GM12874 (cell line): ENCODE measurements at regions not wholly inside any gene's neighbourhood (a gene's known extent, or its start where the extent isn't known, plus 50 kb on each side); places are given as distances from the start of the nearest gene placed in this dataset.

Experiments
- CTCF ChIP-seq: IDR thresholded peaks from 2 replicates; pipeline ENCODE4 v1.5.1; 2011; ENCODE audit warnings: low read depth, mild to moderate bottlenecking, control low read depth, low read length, moderate library complexity; ENCODE audit not compliant: insufficient read depth

- TF ChIP-seq CTCF = no peak
Measured at GRCh38 chr13:106738186-106738678, 170.3 kb upstream of the ARGLU1 start.

- TF ChIP-seq CTCF = no peak
Measured at GRCh38 chr13:106736941-106737340, 169.0 kb upstream of the ARGLU1 start.

GRCh38 chr13:106734198-106734597 is 166.3 kb upstream of the ARGLU1 start:
- TF ChIP-seq CTCF = no peak

GRCh38 chr13:106723036-106723435 is 155.1 kb upstream of the ARGLU1 start:
- no peak for TF ChIP-seq CTCF

- TF ChIP-seq CTCF = no peak
Measured at GRCh38 chr13:106722620-106723019, 154.7 kb upstream of the ARGLU1 start.

GRCh38 chr13:106721599-106721998 is 153.7 kb upstream of the ARGLU1 start:
- no peak for TF ChIP-seq CTCF

- no peak for TF ChIP-seq CTCF
Measured at GRCh38 chr13:106714271-106714982, 146.5 kb upstream of the ARGLU1 start.
